GM12874 (cell line): ENCODE measurements at regions not wholly inside any gene's neighbourhood (a gene's known extent, or its start where the extent isn't known, plus 50 kb on each side); places are given as distances from the start of the nearest gene placed in this dataset.

ENCODE experiments used
- CTCF ChIP-seq: IDR thresholded peaks from 2 replicates; pipeline ENCODE4 v1.5.1; 2011; ENCODE audit warnings: low read depth, mild to moderate bottlenecking, control low read depth, low read length, moderate library complexity; ENCODE audit not compliant: insufficient read depth

- TF ChIP-seq CTCF, result no peak
Measured at GRCh38 chr6:101120747-101121146, 239.6 kb upstream of the ASCC3 start.

- TF ChIP-seq CTCF, result no peak
Measured at GRCh38 chr6:101125380-101125971, 244.3 kb upstream of the ASCC3 start.

GRCh38 chr6:101126501-101126900, 245.4 kb upstream of the ASCC3 start:
- TF ChIP-seq CTCF, result no peak

- no peak for TF ChIP-seq CTCF
Measured at GRCh38 chr6:101129851-101130250, 248.7 kb upstream of the ASCC3 start.

- no peak for TF ChIP-seq CTCF
Measured at GRCh38 chr6:101146389-101146788, 247.1 kb upstream of the GRIK2 start.

- TF ChIP-seq CTCF, result no peak
Measured at GRCh38 chr6:101150226-101150625, 243.3 kb upstream of the GRIK2 start.

GRCh38 chr6:101163611-101164010, 229.9 kb upstream of the GRIK2 start:
- TF ChIP-seq CTCF, result no peak
